WTC11 (cell line): ENCODE measurements at regions not wholly inside any gene's neighbourhood (a gene's known extent, or its start where the extent isn't known, plus 50 kb on each side); places are given as distances from the start of the nearest gene placed in this dataset.

ENCODE experiments used
- CTCF ChIP-seq: fragments of 200-600 bp; IDR thresholded peaks from 2 replicates; pipeline ENCODE4 v1.8.0; 2022; ENCODE audit warnings: antibody characterized with exemption
- HMGXB4 ChIP-seq: sonication (generic); formaldehyde crosslinking; IDR thresholded peaks from 2 replicates; pipeline ENCODE4 v1.8.1; 2023; ENCODE audit warnings: mild to moderate bottlenecking, moderate library complexity, missing genetic modification reagents
- MAX ChIP-seq: sonication (generic); formaldehyde crosslinking; IDR thresholded peaks from 2 replicates; pipeline ENCODE4 v1.8.0; 2022; ENCODE audit warnings: mild to moderate bottlenecking, missing genetic modification reagents
- NFYB ChIP-seq: sonication (generic); formaldehyde crosslinking; conservative IDR thresholded peaks from 2 replicates; pipeline ENCODE4 v1.8.0; 2022; ENCODE audit warnings: low read depth, missing genetic modification reagents
- NR1H2 ChIP-seq: sonication (generic); formaldehyde crosslinking; IDR thresholded peaks from 2 replicates; pipeline ENCODE4 v1.9.0; 2021; ENCODE audit warnings: mild to moderate bottlenecking, moderate library complexity, missing genetic modification reagents
- RORB ChIP-seq: fragments of 250-450 bp; sonication (Bioruptor Pico); IDR thresholded peaks from 2 replicates; pipeline ENCODE4 v1.9.0; 2021; ENCODE audit warnings: mild to moderate bottlenecking
- TCF7 ChIP-seq: sonication (generic); formaldehyde crosslinking; IDR thresholded peaks from 2 replicates; pipeline ENCODE4 v1.8.0; 2022; ENCODE audit warnings: mild to moderate bottlenecking, low read depth, missing genetic modification reagents, moderate library complexity
- USF1 ChIP-seq: sonication (generic); formaldehyde crosslinking; IDR thresholded peaks from 2 replicates; pipeline ENCODE4 v1.8.0; 2022; ENCODE audit warnings: mild to moderate bottlenecking, missing genetic modification reagents
- ZNF138 ChIP-seq: sonication (generic); formaldehyde crosslinking; conservative IDR thresholded peaks from 2 replicates; pipeline ENCODE4 v1.8.1; 2022; ENCODE audit warnings: mild to moderate bottlenecking, moderate library complexity, missing genetic modification reagents

GRCh38 chr11:23480736-23481135 is 620.5 kb upstream of the CCDC179 start:
- no peak for TF ChIP-seq CTCF
- no peak for TF ChIP-seq MAX (CRISPR knock-in tag)
- TF ChIP-seq TCF7: no peak
- no peak for TF ChIP-seq ZNF138 (CRISPR knock-in tag)
- no peak for TF ChIP-seq USF1 (CRISPR knock-in tag)
- TF ChIP-seq NFYB: no peak
- TF ChIP-seq HMGXB4: no peak
- TF ChIP-seq RORB (CRISPR knock-in tag): no peak
- TF ChIP-seq NR1H2 (CRISPR knock-in tag): no peak
